ENCODE measurements at regions not wholly inside any gene's neighbourhood (a gene's known extent, or its start where the extent isn't known, plus 50 kb on each side); places are given as distances from the start of the nearest gene placed in this dataset.
"Not testable (repeated sequence)": the region's sequence is repeated elsewhere in the genome, so short reads cannot be mapped to it uniquely, and the experiment has no call there.

- in situ Hi-C loops (cut with HindIII; ENCODE audit: low pct_unique_long_range_greater_than_20kb, low sequenced_read_pairs): no loop called here
- TF ChIP-seq JUND (IDR thresholded peaks at IDR 0.05; ENCODE audit: low read depth): no peak
- DNase-seq (ENCODE audit: low read depth in 1 of 2, low spot score in 1 of 2): no peak
These were observed 617.9 kb upstream of the PHF14 start for GRCh38 chr7:10355816-10356215.

GRCh38 chr7:10360050-10360449 lies 613.6 kb upstream of the PHF14 start:
- in situ Hi-C loops (cut with HindIII; ENCODE audit: low pct_unique_long_range_greater_than_20kb, low sequenced_read_pairs): no loop called here
- no peak for TF ChIP-seq JUND (IDR thresholded peaks at IDR 0.05; ENCODE audit: low read depth)
- DNase-seq (ENCODE audit: low read depth in 1 of 2, low spot score in 1 of 2): no peak

- DNase-seq (ENCODE audit: low read depth in 1 of 2, low spot score in 1 of 2): no peak
- no peak for TF ChIP-seq JUND (IDR thresholded peaks at IDR 0.05; ENCODE audit: low read depth)
- in situ Hi-C loops (cut with HindIII; ENCODE audit: low pct_unique_long_range_greater_than_20kb, low sequenced_read_pairs): no loop called here
These were observed 571.9 kb upstream of the PHF14 start for GRCh38 chr7:10401793-10402192.

- peak; percentile 35 to 74 for DNase-seq (ENCODE audit: low read depth in 1 of 2, low spot score in 1 of 2)
- no peak for TF ChIP-seq JUND (IDR thresholded peaks at IDR 0.05; ENCODE audit: low read depth)
- in situ Hi-C loops (cut with HindIII; ENCODE audit: low pct_unique_long_range_greater_than_20kb, low sequenced_read_pairs): no loop called here
These were observed 561.2 kb upstream of the PHF14 start for GRCh38 chr7:10412422-10413019.

GRCh38 chr7:10418985-10419384 lies 554.7 kb upstream of the PHF14 start:
- DNase-seq (ENCODE audit: low read depth in 1 of 2, low spot score in 1 of 2): no peak
- in situ Hi-C loops (cut with HindIII; ENCODE audit: low pct_unique_long_range_greater_than_20kb, low sequenced_read_pairs): no loop called here
- no peak for TF ChIP-seq JUND (IDR thresholded peaks at IDR 0.05; ENCODE audit: low read depth)

GRCh38 chr7:10429031-10429430 lies 544.6 kb upstream of the PHF14 start:
- in situ Hi-C loops (cut with HindIII; ENCODE audit: low pct_unique_long_range_greater_than_20kb, low sequenced_read_pairs): no loop called here
- no peak for TF ChIP-seq JUND (IDR thresholded peaks at IDR 0.05; ENCODE audit: low read depth)
- DNase-seq (ENCODE audit: low read depth in 1 of 2, low spot score in 1 of 2): no peak

GRCh38 chr7:10429511-10429910 lies 544.2 kb upstream of the PHF14 start:
- no peak for DNase-seq (ENCODE audit: low read depth in 1 of 2, low spot score in 1 of 2)
- in situ Hi-C loops (cut with HindIII; ENCODE audit: low pct_unique_long_range_greater_than_20kb, low sequenced_read_pairs): no loop called here
- no peak for TF ChIP-seq JUND (IDR thresholded peaks at IDR 0.05; ENCODE audit: low read depth)

GRCh38 chr7:10436302-10436701 lies 537.4 kb upstream of the PHF14 start:
- in situ Hi-C loops (cut with HindIII; ENCODE audit: low pct_unique_long_range_greater_than_20kb, low sequenced_read_pairs): no loop called here
- no peak for DNase-seq (ENCODE audit: low read depth in 1 of 2, low spot score in 1 of 2)
- no peak for TF ChIP-seq JUND (IDR thresholded peaks at IDR 0.05; ENCODE audit: low read depth)

GRCh38 chr7:10439027-10439426 lies 534.6 kb upstream of the PHF14 start:
- no peak for DNase-seq (ENCODE audit: low read depth in 1 of 2, low spot score in 1 of 2)
- in situ Hi-C loops (cut with HindIII; ENCODE audit: low pct_unique_long_range_greater_than_20kb, low sequenced_read_pairs): no loop called here

GRCh38 chr7:10455936-10456335 lies 517.7 kb upstream of the PHF14 start:
- in situ Hi-C loops (cut with HindIII; ENCODE audit: low pct_unique_long_range_greater_than_20kb, low sequenced_read_pairs): no loop called here
- TF ChIP-seq JUND (IDR thresholded peaks at IDR 0.05; ENCODE audit: low read depth): no peak
- DNase-seq (ENCODE audit: low read depth in 1 of 2, low spot score in 1 of 2): no peak

More at GRCh38 chr7:10439027-10439426, 534.6 kb upstream of the PHF14 start:
- TF ChIP-seq JUND (IDR thresholded peaks at IDR 0.05; ENCODE audit: low read depth): no peak

- no peak for TF ChIP-seq JUND (IDR thresholded peaks at IDR 0.05; ENCODE audit: low read depth)
- DNase-seq (ENCODE audit: low read depth in 1 of 2, low spot score in 1 of 2): no peak
- in situ Hi-C loops (cut with HindIII; ENCODE audit: low pct_unique_long_range_greater_than_20kb, low sequenced_read_pairs): no loop called here
These were observed 513.2 kb upstream of the PHF14 start for GRCh38 chr7:10460474-10460873.

GRCh38 chr7:10463701-10464100 lies 510.0 kb upstream of the PHF14 start:
- TF ChIP-seq JUND (IDR thresholded peaks at IDR 0.05; ENCODE audit: low read depth): no peak

GRCh38 chr7:10465536-10465935 lies 508.1 kb upstream of the PHF14 start:
- in situ Hi-C loops (cut with HindIII; ENCODE audit: low pct_unique_long_range_greater_than_20kb, low sequenced_read_pairs); DNase-seq (ENCODE audit: low read depth in 1 of 2, low spot score in 1 of 2): not testable (repeated sequence)

More at GRCh38 chr7:10463701-10464100, 510.0 kb upstream of the PHF14 start:
- no peak for DNase-seq (ENCODE audit: low read depth in 1 of 2, low spot score in 1 of 2)
- in situ Hi-C loops (cut with HindIII; ENCODE audit: low pct_unique_long_range_greater_than_20kb, low sequenced_read_pairs): no loop called here

- TF ChIP-seq JUND (IDR thresholded peaks at IDR 0.05; ENCODE audit: low read depth): no peak
- no peak for DNase-seq (ENCODE audit: low read depth in 1 of 2, low spot score in 1 of 2)
- in situ Hi-C loops (cut with HindIII; ENCODE audit: low pct_unique_long_range_greater_than_20kb, low sequenced_read_pairs): no loop called here
These were observed 504.8 kb upstream of the PHF14 start for GRCh38 chr7:10468908-10469307.
